Body of pancreas (tissue), 4 donors: ENCODE measurements at regions not wholly inside any gene's neighbourhood (a gene's known extent, or its start where the extent isn't known, plus 50 kb on each side); places are given as distances from the start of the nearest gene placed in this dataset.

Experiments
- ATAC-seq: fragments of 150-250 bp; one replicate; pipeline ENCODE4 v1.9.1; 2016
- DNase-seq, 4 donors: peaks; one replicate each; pipeline ENCODE4 v3.0.0-alpha.2; 2019
- H3K27ac ChIP-seq, 4 donors: fragments of 200-600 bp; sonication (generic); 1 replicate in 3 of 4; 2 replicates in 1 of 4; pipeline versions ENCODE4 v1.5.1 to v1.6.1; 2016 to 2019; ENCODE audit warnings: mild to moderate bottlenecking in 1 of 4, mixed read lengths in 1 of 4, moderate library complexity in 1 of 4
- H3K27me3 ChIP-seq, 2 donors: fragments of 200-600 bp; sonication (generic); one replicate each; pipeline ENCODE4 v1.6.0; 2016; ENCODE audit warnings: mild to moderate bottlenecking in 1 of 2
- H3K36me3 ChIP-seq, 2 donors: fragments of 200-600 bp; sonication (generic); replicated peaks in 1 of 2; 2 replicates each; pipeline ENCODE4 v1.5.1; 2016; ENCODE audit warnings: low read depth in 2 of 2; ENCODE audit not compliant: insufficient read depth in 1 of 2
- H3K4me1 ChIP-seq: fragments of 200-600 bp; sonication (generic); one replicate; pipeline ENCODE4 v1.6.0; 2016
- H3K4me3 ChIP-seq, 2 donors: fragments of 200-600 bp; sonication (generic); 1 replicate in 1 of 2; 2 replicates in 1 of 2; pipeline ENCODE4 v1.5.1; 2016 to 2019
- H3K9me3 ChIP-seq, 3 donors: fragments of 200-600 bp; sonication (generic); 1 replicate in 2 of 3; 2 replicates in 1 of 3; pipeline ENCODE4 v1.5.1; 2016
- POLR2A ChIP-seq, 3 donors: fragments of 450-650 bp; IDR thresholded peaks; one replicate each; pipeline ENCODE4 v1.6.1; 2016; ENCODE audit warnings: antibody characterized with exemption in 3 of 3, mild to moderate bottlenecking in 2 of 3
- WGBS, 2 donors: methylation state at CpG; one replicate each; pipeline ENCODE4 v1.1.5; 2017; 5-methylcytosine and 5-hydroxymethylcytosine counted together
- intact Hi-C: fragments of 100-400 bp; cut with DNase I; formaldehyde crosslinking; loops from one replicate; pipeline ENCODE4 v1.15.1; 2023
- TF ChIP-seq, protein P1 (sequence below), 7 experiments: fragments of 450-650 bp in 4 of 7; fragments of 200-600 bp in 3 of 7; sonication (generic) in 3 of 7; IDR thresholded peaks; one replicate each; pipeline ENCODE4 v1.5.1; 2016 to 2019; ENCODE audit warnings: antibody characterized with exemption in 7 of 7

DNA sequence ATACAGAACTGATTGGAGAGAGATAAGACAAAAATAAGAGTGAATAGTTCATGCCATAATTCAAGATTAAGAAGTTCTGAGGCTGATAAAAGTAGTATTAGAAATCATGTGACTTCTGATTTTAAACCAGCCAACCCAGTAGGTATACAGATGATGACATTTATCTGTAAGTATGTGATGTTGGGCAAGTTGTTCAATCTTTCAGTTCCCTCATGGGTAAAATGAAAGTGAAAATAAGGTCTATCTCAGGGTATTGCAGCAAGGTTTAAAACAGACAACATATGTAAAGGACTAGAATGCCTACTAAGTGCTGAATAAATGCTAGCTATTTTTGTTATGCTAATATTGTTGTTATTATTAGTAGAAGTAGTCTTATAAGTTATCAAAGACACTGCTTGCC lies 1055.7 kb downstream of the NAALADL2 start:
- intact Hi-C loops, result no loop called here
- Histone ChIP-seq H3K9me3 (peaks cover 0 to 16% (median 0%) of the 10 kb centered on the region in 3 donors), H3K36me3 (no peaks in the 10 kb centered on the region), H3K4me1 (no peaks in the 10 kb centered on the region), H3K27me3 (no peaks in the 10 kb centered on the region), H3K27ac (no peak overlapping the region), H3K4me3 (no peak overlapping the region)
- ATAC-seq (no peak), DNase-seq (no peak)
- TF ChIP-seq, protein P1, sequence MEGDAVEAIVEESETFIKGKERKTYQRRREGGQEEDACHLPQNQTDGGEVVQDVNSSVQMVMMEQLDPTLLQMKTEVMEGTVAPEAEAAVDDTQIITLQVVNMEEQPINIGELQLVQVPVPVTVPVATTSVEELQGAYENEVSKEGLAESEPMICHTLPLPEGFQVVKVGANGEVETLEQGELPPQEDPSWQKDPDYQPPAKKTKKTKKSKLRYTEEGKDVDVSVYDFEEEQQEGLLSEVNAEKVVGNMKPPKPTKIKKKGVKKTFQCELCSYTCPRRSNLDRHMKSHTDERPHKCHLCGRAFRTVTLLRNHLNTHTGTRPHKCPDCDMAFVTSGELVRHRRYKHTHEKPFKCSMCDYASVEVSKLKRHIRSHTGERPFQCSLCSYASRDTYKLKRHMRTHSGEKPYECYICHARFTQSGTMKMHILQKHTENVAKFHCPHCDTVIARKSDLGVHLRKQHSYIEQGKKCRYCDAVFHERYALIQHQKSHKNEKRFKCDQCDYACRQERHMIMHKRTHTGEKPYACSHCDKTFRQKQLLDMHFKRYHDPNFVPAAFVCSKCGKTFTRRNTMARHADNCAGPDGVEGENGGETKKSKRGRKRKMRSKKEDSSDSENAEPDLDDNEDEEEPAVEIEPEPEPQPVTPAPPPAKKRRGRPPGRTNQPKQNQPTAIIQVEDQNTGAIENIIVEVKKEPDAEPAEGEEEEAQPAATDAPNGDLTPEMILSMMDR (IDR thresholded peaks at IDR 0.05), result no peak
- no peak for TF ChIP-seq POLR2A (IDR thresholded peaks at IDR 0.05)

DNA sequence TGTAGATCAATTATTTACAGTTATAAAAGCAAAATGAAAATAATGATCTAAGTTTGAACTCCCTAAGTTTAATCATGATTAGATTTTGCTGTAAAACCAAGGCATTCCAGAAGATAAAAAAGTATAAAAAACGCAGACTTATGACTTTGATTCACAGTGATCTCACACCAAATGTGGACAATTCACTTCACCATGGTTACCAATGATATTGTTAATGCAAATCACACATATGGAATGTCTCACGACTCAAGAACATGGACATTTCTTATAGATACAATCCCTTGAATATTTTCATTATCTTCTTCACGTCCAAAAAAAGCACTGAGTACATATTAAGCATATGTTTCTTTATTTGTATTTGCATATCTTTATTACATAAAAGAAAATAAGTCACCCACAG lies 1054.2 kb downstream of the NAALADL2 start:
- Histone ChIP-seq H3K36me3 (no peaks in the 10 kb centered on the region), H3K27ac (no peak overlapping the region), H3K9me3 (peaks cover 0 to 2% (median 0%) of the 10 kb centered on the region in 3 donors), H3K4me1 (no peaks in the 10 kb centered on the region), H3K4me3 (no peak overlapping the region), H3K27me3 (no peaks in the 10 kb centered on the region)
- DNase-seq (no peak), ATAC-seq (no peak)
- TF ChIP-seq, protein P1 (IDR thresholded peaks at IDR 0.05), result no peak
- no peak for TF ChIP-seq POLR2A (IDR thresholded peaks at IDR 0.05)
- intact Hi-C loops, result no loop called here
- 46 to 58% methylated on average over 3 of the region's 3 CpGs for WGBS, 2 donors

DNA sequence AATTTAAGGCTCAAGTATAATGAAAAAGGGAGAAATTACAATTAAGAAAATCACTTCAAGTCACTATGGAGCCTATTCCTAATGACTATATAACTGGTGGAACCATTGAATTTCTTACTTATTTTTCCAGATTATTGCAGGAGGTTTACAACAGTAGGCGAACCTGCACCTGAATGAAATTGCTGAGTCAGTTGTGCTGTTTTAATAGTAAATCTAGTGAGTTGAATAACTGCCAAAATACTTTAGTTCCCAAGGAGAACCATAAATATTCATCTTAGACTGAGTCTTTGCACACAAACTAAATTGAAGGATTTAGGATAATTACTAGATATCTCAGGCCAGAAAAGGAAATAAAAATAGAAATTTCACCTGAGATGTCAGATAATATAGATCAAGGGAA lies 1052.8 kb downstream of the NAALADL2 start:
- Histone ChIP-seq H3K4me3 (no peak overlapping the region), H3K27me3 (no peaks in the 10 kb centered on the region), H3K27ac (no peak overlapping the region), H3K36me3 (no peaks in the 10 kb centered on the region), H3K4me1 (no peaks in the 10 kb centered on the region), H3K9me3 (no peaks in the 10 kb centered on the region)
- 54 to 60% methylated on average over 1 of the region's 1 CpG for WGBS, 2 donors
- intact Hi-C loops, result no loop called here
- DNase-seq (no peak), ATAC-seq (no peak)
- TF ChIP-seq, protein P1 (IDR thresholded peaks at IDR 0.05), result no peak
- no peak for TF ChIP-seq POLR2A (IDR thresholded peaks at IDR 0.05)

DNA sequence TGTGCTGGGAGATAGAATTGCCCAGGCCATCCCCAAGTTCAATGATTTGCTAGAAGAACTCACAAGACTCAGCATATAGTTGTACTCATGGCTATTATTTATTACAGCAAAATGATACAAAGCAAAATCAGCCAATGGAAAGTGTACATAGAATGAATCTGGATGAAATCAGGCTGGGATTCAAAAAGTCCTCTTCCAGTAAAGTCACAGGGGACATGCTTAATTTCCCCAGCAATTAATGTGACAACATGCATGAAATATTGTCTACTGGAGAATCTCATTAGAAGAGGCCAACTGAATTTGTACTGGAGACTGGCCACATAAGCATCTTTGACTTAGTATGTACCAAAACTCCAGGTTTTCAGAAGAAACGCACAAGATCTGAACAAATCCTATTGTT lies 1043.1 kb downstream of the NAALADL2 start:
- intact Hi-C loops, result no loop called here
- TF ChIP-seq, protein P1 (IDR thresholded peaks at IDR 0.05), result no peak
- TF ChIP-seq POLR2A (IDR thresholded peaks at IDR 0.05), result no peak
- no peak for ATAC-seq
- Histone ChIP-seq H3K36me3 (no peaks in the 10 kb centered on the region), H3K4me1 (no peaks in the 10 kb centered on the region), H3K4me3 (no peak overlapping the region), H3K9me3 (no peaks in the 10 kb centered on the region), H3K27ac (no peak overlapping the region), H3K27me3 (no peaks in the 10 kb centered on the region)
- WGBS, 2 donors, result 80 to 86% methylated on average over 1 of the region's 1 CpG
- DNase-seq, result no peak

DNA sequence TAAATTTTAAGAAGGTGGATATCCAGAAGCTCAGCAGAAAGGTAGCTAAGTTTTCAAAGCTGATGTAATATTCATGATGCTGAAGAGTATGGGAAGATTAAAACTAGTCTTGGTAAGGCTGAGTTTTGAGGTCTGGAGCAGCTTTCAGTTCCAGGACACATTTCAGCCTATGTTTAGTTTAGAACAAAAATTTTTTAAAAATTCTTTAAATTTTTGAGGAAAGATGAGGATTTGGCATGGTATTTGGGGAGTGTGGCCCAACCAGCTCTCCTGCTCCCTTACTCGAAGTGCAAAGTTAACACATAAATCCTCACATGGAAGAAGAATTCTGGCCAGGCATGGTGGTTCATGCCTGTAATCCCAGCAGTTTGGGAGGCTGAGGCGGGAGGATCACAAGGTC lies 1039.1 kb downstream of the NAALADL2 start:
- Histone ChIP-seq H3K36me3 (no peaks in the 10 kb centered on the region), H3K4me1 (no peaks in the 10 kb centered on the region), H3K27ac (no peak overlapping the region), H3K27me3 (no peaks in the 10 kb centered on the region), H3K4me3 (no peak overlapping the region), H3K9me3 (no peaks in the 10 kb centered on the region)
- 71 to 90% methylated on average over 2 of the region's 2 CpGs for WGBS, 2 donors
- no peak for DNase-seq
- no peak for ATAC-seq
- TF ChIP-seq, protein P1 (IDR thresholded peaks at IDR 0.05), result no peak
- no peak for TF ChIP-seq POLR2A (IDR thresholded peaks at IDR 0.05)
- intact Hi-C loops, result no loop called here
